ENCODE measurements at regions not wholly inside any gene's neighbourhood (a gene's known extent, or its start where the extent isn't known, plus 50 kb on each side); places are given as distances from the start of the nearest gene placed in this dataset.

- H3K4me3 ChIP-seq (replicated peaks; ENCODE audit: low read depth, low read length), result no peak overlapping the region
- no peak for TF ChIP-seq CTCF (IDR thresholded peaks at IDR 0.05; ENCODE audit: low read length, missing control alignments)
- no peak for DNase-seq (ENCODE audit: low read depth)
Measured at GRCh38 chr6:21522797-21523456, 70.6 kb upstream of the SOX4 start.

- no peak for TF ChIP-seq CTCF (IDR thresholded peaks at IDR 0.05; ENCODE audit: low read length, missing control alignments)
- DNase-seq (ENCODE audit: low read depth), result no peak
- H3K4me3 ChIP-seq (replicated peaks; ENCODE audit: low read depth, low read length), result no peak overlapping the region
Measured at GRCh38 chr6:21523652-21524051, 69.9 kb upstream of the SOX4 start.

GRCh38 chr6:21524201-21524600 is 69.3 kb upstream of the SOX4 start:
- DNase-seq (ENCODE audit: low read depth), result no peak
- H3K4me3 ChIP-seq (replicated peaks; ENCODE audit: low read depth, low read length), result no peak overlapping the region
- TF ChIP-seq CTCF (IDR thresholded peaks at IDR 0.05; ENCODE audit: low read length, missing control alignments), result no peak

GRCh38 chr6:21526974-21527373 is 66.6 kb upstream of the SOX4 start:
- H3K4me3 ChIP-seq (replicated peaks; ENCODE audit: low read depth, low read length), result no peak overlapping the region
- no peak for TF ChIP-seq CTCF (IDR thresholded peaks at IDR 0.05; ENCODE audit: low read length, missing control alignments)
- DNase-seq (ENCODE audit: low read depth), result no peak

GRCh38 chr6:21527731-21528130 is 65.8 kb upstream of the SOX4 start:
- no peak for DNase-seq (ENCODE audit: low read depth)
- TF ChIP-seq CTCF (IDR thresholded peaks at IDR 0.05; ENCODE audit: low read length, missing control alignments), result no peak
- H3K4me3 ChIP-seq (replicated peaks; ENCODE audit: low read depth, low read length), result no peak overlapping the region

- TF ChIP-seq CTCF (IDR thresholded peaks at IDR 0.05; ENCODE audit: low read length, missing control alignments), result no peak
- H3K4me3 ChIP-seq (replicated peaks; ENCODE audit: low read depth, low read length), result no peak overlapping the region
- no peak for DNase-seq (ENCODE audit: low read depth)
Measured at GRCh38 chr6:21529431-21529830, 64.1 kb upstream of the SOX4 start.

- DNase-seq (ENCODE audit: low read depth), result no peak
- no peak for TF ChIP-seq CTCF (IDR thresholded peaks at IDR 0.05; ENCODE audit: low read length, missing control alignments)
Measured at GRCh38 chr6:21531393-21531792, 62.2 kb upstream of the SOX4 start.

More at GRCh38 chr6:21531393-21531792, 62.2 kb upstream of the SOX4 start:
- no peak overlapping the region for H3K4me3 ChIP-seq (replicated peaks; ENCODE audit: low read depth, low read length)
